ENCODE measurements at regions not wholly inside any gene's neighbourhood (a gene's known extent, or its start where the extent isn't known, plus 50 kb on each side); places are given as distances from the start of the nearest gene placed in this dataset.

DNA sequence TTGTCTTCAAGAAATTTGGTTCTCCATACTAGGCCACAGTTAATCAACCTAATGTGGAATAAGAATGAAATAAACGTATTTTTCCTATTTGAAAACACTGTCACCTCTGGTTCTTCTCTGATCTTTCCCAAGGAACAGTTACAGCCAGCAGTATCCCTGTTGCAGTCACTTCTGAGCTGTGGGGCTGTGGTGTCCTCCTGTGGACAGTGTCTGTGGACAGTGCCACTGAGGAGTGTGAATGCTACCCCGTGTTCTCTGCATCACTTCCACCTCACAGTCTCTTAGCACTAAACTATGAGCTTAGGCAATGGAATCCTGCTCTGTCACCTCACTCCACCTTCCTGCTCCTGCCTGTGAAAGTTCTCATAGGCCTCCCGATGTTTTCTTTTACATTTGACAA is 817.5 kb downstream of the VGLL3 start:
- H3K79me2 ChIP-seq (ENCODE audit: insufficient read depth, low read length), result no peaks in the 10 kb centered on the region
- no peak overlapping the region for H3K4me3 ChIP-seq (ENCODE audit: insufficient read depth, low read length, poor library complexity, severe bottlenecking)
- no peak overlapping the region for H2AFZ ChIP-seq (ENCODE audit: low read depth, low read length, severe bottlenecking)
- no peaks in the 10 kb centered on the region for H3K27me3 ChIP-seq (ENCODE audit: low read length)
- no peaks in the 10 kb centered on the region for H3K9me3 ChIP-seq (ENCODE audit: insufficient read depth, low read length)
- no peak overlapping the region for H3K27ac ChIP-seq (ENCODE audit: low read depth, low read length)
- no peaks in the 10 kb centered on the region for H3K9me2 ChIP-seq (replicated peaks; ENCODE audit: insufficient read depth, low read length)
- no peak overlapping the region for H3K9ac ChIP-seq (ENCODE audit: low read length)
- no peak overlapping the region for H3K4me2 ChIP-seq (ENCODE audit: low read depth, low read length, poor library complexity, severe bottlenecking)
- no peaks in the 10 kb centered on the region for H3F3A ChIP-seq (ENCODE audit: insufficient read depth)
- no peaks in the 10 kb centered on the region for H4K20me1 ChIP-seq (ENCODE audit: low read depth, low read length)
- H3K36me3 ChIP-seq (ENCODE audit: low read length), result no peaks in the 10 kb centered on the region
- TF ChIP-seq CTCF (IDR thresholded peaks at IDR 0.05; ENCODE audit: insufficient read depth, low read length, poor library complexity, severe bottlenecking) (no peak), EZH2phosphoT487 (conservative IDR thresholded peaks at IDR 0.05; ENCODE audit: low read length) (no peak)

- Histone ChIP-seq H3K36me3 (ENCODE audit: low read length) (no peaks in the 10 kb centered on the region), H2AFZ (ENCODE audit: low read depth, low read length, severe bottlenecking) (no peak overlapping the region), H3K9me3 (ENCODE audit: insufficient read depth, low read length) (no peaks in the 10 kb centered on the region), H3K27ac (ENCODE audit: low read depth, low read length) (no peak overlapping the region), H4K20me1 (ENCODE audit: low read depth, low read length) (no peaks in the 10 kb centered on the region), H3F3A (ENCODE audit: insufficient read depth) (no peaks in the 10 kb centered on the region), H3K9ac (ENCODE audit: low read length) (no peak overlapping the region), H3K4me2 (ENCODE audit: low read depth, low read length, poor library complexity, severe bottlenecking) (no peak overlapping the region), H3K9me2 (replicated peaks; ENCODE audit: insufficient read depth, low read length) (no peaks in the 10 kb centered on the region), H3K4me3 (ENCODE audit: insufficient read depth, low read length, poor library complexity, severe bottlenecking) (no peak overlapping the region), H3K79me2 (ENCODE audit: insufficient read depth, low read length) (no peaks in the 10 kb centered on the region), H3K27me3 (ENCODE audit: low read length) (no peaks in the 10 kb centered on the region)
- no peak for TF ChIP-seq CTCF (IDR thresholded peaks at IDR 0.05; ENCODE audit: insufficient read depth, low read length, poor library complexity, severe bottlenecking)
- no peak for TF ChIP-seq EZH2phosphoT487 (conservative IDR thresholded peaks at IDR 0.05; ENCODE audit: low read length)
Measured at GRCh38 chr3:86168512-86168911, 822.4 kb downstream of the VGLL3 start.

- H3F3A ChIP-seq (ENCODE audit: insufficient read depth), result no peaks in the 10 kb centered on the region
- no peaks in the 10 kb centered on the region for H3K36me3 ChIP-seq (ENCODE audit: low read length)
- H3K27ac ChIP-seq (ENCODE audit: low read depth, low read length), result no peak overlapping the region
- H3K9me2 ChIP-seq (replicated peaks; ENCODE audit: insufficient read depth, low read length), result no peaks in the 10 kb centered on the region
- H2AFZ ChIP-seq (ENCODE audit: low read depth, low read length, severe bottlenecking), result no peak overlapping the region
- no peaks in the 10 kb centered on the region for H4K20me1 ChIP-seq (ENCODE audit: low read depth, low read length)
- H3K79me2 ChIP-seq (ENCODE audit: insufficient read depth, low read length), result no peaks in the 10 kb centered on the region
- no peak overlapping the region for H3K9ac ChIP-seq (ENCODE audit: low read length)
- no peak overlapping the region for H3K4me3 ChIP-seq (ENCODE audit: insufficient read depth, low read length, poor library complexity, severe bottlenecking)
- H3K9me3 ChIP-seq (ENCODE audit: insufficient read depth, low read length), result no peaks in the 10 kb centered on the region
- no peak overlapping the region for H3K4me2 ChIP-seq (ENCODE audit: low read depth, low read length, poor library complexity, severe bottlenecking)
- TF ChIP-seq CTCF (IDR thresholded peaks at IDR 0.05; ENCODE audit: insufficient read depth, low read length, poor library complexity, severe bottlenecking), result no peak
- no peak for TF ChIP-seq EZH2phosphoT487 (conservative IDR thresholded peaks at IDR 0.05; ENCODE audit: low read length)
- no peaks in the 10 kb centered on the region for H3K27me3 ChIP-seq (ENCODE audit: low read length)
Measured at GRCh38 chr3:86162521-86162920, 828.4 kb downstream of the VGLL3 start.

GRCh38 chr3:86161493-86161892 is 829.5 kb downstream of the VGLL3 start:
- Histone ChIP-seq H3K9me3 (ENCODE audit: insufficient read depth, low read length) (no peaks in the 10 kb centered on the region), H3F3A (ENCODE audit: insufficient read depth) (no peaks in the 10 kb centered on the region), H3K9me2 (replicated peaks; ENCODE audit: insufficient read depth, low read length) (no peaks in the 10 kb centered on the region), H3K9ac (ENCODE audit: low read length) (no peak overlapping the region), H3K27me3 (ENCODE audit: low read length) (no peaks in the 10 kb centered on the region), H3K36me3 (ENCODE audit: low read length) (no peaks in the 10 kb centered on the region), H3K4me3 (ENCODE audit: insufficient read depth, low read length, poor library complexity, severe bottlenecking) (no peak overlapping the region), H4K20me1 (ENCODE audit: low read depth, low read length) (no peaks in the 10 kb centered on the region), H3K4me2 (ENCODE audit: low read depth, low read length, poor library complexity, severe bottlenecking) (no peak overlapping the region), H3K27ac (ENCODE audit: low read depth, low read length) (no peak overlapping the region), H3K79me2 (ENCODE audit: insufficient read depth, low read length) (no peaks in the 10 kb centered on the region), H2AFZ (ENCODE audit: low read depth, low read length, severe bottlenecking) (no peak overlapping the region)
- TF ChIP-seq CTCF (IDR thresholded peaks at IDR 0.05; ENCODE audit: insufficient read depth, low read length, poor library complexity, severe bottlenecking) (no peak), EZH2phosphoT487 (conservative IDR thresholded peaks at IDR 0.05; ENCODE audit: low read length) (no peak)
